HG03045 (cell line): ENCODE measurements at regions not wholly inside any gene's neighbourhood (a gene's known extent, or its start where the extent isn't known, plus 50 kb on each side); places are given as distances from the start of the nearest gene placed in this dataset.
"Not testable (repeated sequence)": the region's sequence is repeated elsewhere in the genome, so short reads cannot be mapped to it uniquely, and the experiment has no call there.

ENCODE experiments used
- ATAC-seq: cut with Tn5 transposase; IDR thresholded peaks from one replicate; pipeline ENCODE4 v1.9.1; 2021; ENCODE audit warnings: mild to moderate bottlenecking, moderate library complexity; ENCODE audit not compliant: unreplicated experiment

GRCh38 chr10:130707389-130707979 lies 571.3 kb downstream of the GLRX3 start:
- ATAC-seq, result no peak

DNA sequence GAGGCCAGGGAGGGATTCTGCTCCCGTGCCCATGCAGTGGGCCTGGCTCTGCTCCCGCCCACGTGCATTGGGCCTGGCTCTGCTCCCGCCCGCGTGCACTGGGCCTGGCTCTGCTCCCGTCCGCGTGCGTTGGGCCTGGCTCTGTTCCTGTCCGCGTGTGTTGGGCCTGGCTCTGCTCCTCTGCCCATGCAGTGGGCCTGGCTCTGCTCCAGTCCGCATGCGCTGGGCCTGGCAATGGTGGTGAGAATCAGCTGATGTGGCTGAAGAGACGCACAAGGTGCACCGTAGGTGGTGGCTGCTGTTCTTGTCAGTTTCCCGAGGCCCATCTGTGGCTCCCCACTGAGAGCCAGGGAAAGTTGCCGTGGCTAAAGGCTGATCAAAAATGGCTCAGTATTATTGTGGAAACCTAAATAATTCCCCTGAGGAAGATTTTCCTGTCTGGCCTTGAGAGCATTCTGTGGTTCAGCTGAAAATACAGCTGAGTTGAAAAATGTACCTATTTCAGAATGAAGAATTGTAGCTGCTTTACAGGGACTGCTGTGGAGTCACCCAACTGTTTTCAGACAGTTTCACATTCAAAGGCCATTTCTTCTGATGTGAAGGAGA lies 572.4 kb downstream of the GLRX3 start:
- ATAC-seq, result no peak

DNA sequence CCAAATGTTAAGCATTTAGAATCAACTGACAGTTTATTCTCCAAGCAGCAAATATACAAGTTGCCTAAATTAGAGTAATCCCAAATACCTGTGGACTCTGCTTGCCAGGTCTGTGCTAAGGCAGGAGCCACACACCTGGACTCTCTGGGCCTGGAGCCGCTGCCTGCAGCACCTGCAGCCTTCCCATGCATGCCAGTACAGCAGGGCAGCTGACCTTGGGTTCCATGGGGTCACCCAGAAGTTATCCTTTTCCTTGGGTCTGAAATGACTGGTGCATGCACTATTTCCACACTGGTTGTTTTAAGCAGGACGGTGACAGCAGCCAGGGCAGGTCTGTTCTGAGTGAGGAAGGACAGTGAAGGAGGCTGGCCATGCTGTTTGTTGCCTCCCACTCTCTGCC lies 573.2 kb downstream of the GLRX3 start:
- no peak for ATAC-seq

DNA sequence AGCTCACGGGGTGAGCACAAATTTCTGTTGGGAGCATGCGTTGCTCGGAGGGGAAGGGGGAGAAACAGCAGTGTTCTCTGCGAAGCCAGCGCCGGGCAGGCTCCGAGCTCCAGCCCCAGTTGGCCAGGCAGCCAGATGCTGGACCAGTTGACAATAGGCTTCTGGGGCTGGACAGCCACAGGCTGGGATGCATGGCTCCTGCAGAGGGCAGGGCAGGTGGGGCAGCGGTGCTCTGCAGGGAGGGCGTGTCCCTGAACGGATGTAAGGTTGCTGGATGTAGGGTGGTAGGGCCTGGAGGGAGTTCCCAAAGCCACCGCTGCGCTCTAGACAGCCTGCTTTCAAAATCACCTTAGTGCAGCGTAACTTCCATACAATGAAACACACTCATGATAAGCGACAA lies 574.9 kb downstream of the GLRX3 start:
- ATAC-seq, result no peak

GRCh38 chr10:130713135-130713534 lies 576.9 kb downstream of the GLRX3 start:
- no peak for ATAC-seq

DNA sequence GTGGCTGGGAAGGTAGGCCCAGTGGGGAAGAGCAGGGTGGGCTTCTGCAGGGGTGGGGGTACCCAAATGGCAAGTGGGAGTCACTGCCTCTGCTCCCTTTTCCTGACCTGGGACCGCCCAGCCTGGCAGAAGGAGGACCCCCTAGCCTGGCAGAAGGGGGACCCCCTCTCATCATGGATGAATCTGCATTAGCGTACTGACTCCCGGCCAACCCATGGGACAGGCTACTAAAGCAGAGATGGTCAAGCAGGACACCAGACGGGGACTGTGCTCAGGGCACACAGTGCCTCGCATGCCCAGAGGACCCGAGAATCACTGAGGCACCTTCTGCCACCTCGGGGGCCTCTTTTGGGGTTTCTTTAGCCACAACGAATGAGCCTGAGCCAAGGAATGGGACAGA lies 577.5 kb downstream of the GLRX3 start:
- no peak for ATAC-seq

DNA sequence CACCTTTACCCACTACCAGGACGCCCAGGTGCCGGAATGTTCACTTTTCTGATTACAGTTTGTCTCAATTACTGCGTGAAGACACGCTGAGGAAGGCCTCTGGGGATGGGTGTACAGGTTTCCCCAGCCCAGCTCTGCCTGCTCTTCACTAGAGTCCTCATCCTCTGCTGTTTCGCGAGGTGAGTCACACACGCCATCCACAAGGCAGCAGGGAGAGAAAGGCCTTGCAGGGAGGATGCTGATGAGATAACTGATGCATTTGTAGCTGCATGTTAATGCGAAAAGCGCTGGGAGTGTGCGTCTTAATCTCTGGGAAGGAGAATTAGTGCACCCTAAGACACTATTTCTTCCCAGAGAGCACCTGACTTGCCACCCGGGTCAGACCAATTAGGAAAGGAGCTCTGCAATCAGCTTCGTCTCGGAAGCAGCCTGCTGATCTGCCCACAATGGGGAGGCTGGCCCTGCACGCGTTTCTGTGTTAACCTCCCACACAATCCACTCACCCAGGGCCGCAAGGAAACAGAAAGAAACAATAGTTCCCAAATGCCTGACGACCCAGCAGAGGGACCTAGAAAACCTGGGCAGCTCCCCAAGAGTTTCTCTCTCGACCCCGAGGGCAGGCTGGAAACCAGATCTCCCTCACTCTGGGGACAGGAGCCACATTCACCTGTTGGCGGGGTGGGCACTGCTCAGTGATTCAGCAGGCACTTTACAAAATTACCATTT lies 578.7 kb downstream of the GLRX3 start:
- no peak for ATAC-seq

DNA sequence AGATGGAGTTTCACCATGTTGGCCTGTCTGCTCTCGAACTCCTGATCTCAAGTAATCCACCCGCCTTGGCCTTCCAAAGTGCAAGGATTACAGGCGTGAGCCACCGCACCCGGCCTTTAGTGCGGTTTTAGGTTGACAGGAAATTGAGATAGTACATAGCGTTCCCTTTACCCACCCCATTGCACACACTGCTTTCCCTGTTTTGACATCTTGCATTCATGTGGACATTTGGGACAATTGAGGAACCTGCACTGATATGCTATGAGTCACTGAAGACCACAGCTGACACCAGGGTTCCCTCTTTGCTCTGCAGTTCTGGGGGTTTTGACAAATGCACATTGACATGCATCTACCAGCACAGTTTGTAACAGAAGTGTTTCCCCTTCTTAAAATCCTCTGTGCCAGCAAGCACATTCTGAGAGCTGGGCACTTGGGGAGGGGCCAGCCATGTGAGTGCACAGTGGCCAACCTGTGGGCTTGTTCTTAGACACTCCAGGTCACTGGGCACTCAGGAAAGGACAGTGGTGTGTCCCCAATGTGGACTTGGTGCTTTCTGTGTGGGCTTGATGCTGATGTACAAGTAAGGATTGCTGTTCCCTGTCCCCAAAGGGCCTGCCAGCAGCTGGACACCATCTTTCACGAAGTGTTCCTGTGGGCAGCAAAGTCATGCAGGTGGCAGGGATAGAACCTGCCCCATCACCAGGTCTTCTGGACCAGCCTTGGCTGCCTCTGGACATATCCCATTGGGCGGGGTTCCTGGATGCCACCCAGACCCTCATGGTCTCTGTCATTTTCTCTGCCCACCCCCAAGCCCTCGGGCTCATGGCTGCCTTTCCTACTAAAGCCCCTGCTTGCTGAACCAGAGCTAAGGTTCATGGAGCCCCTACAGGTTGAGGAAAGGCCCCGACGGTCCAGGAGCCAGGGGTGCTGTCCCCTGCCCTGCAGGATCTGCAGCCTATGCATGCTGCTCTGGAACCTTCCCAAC lies 579.8 kb downstream of the GLRX3 start:
- no peak for ATAC-seq

- ATAC-seq, result no peak
Observed at GRCh38 chr10:130717083-130717482, 580.9 kb downstream of the GLRX3 start.

GRCh38 chr10:130718744-130719447 lies 582.7 kb downstream of the GLRX3 start:
- ATAC-seq, result not testable (repeated sequence)

DNA sequence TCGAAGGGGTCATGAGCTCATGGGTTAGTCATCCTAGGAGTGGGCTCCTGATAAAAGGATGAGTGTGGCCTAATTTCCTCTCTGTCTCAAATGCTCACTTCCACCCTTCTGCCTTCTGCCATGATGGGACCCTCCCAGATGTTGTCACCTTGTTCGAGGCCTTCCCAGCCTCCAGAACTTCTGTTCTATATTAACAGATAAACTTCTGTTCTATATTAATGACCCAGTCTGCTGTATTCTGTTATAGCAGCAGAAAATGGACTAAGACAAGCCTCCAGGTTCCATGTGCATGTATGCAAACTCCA lies 583.2 kb downstream of the GLRX3 start:
- ATAC-seq, result no peak

- no peak for ATAC-seq
Observed at GRCh38 chr10:130720235-130720634, 584.0 kb downstream of the GLRX3 start.

GRCh38 chr10:130721971-130722370 lies 585.8 kb downstream of the GLRX3 start:
- ATAC-seq, result no peak

DNA sequence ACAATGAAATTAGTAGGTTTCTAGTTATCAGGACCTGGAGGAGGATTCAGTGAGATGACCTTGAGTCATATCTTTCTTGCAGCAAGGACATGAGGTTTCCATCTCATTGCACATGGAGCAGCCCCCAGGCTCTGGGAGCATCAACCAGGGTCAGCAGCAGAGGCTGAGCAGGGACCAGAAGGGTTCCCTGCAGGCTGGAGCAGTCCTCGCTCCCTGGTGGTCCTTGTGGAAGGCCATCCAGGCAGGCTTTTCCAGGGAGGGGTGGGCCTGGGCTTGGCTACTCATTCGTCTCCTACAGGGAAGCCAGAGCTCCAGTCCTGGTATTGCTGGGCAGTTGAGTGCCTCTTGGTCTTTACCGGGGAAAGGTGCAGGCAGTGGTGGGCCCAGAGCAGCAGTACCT lies 587.5 kb downstream of the GLRX3 start:
- no peak for ATAC-seq

DNA sequence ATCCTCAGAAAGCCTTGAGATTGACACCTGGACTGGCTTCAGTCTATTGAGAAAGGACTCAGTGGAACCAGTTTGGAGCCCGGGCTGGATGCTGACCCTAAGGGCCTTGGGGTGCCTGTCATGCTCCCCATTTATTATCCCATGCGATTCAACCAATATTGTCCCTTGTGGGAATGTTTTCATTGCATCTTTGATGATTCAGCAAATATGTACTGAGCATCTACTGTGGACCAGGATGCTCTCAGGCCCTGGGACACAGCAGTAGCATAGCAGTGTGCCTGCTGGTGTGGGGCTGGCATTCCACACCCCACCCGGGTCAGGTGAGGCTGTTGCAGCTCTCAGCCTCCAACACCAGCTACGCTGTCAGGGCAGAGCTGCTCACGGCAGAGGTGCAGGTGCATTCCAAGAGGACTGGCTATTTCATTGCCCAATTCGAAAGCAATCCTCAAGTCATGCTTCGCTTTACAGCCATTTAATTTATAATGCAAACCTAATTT lies 586.0 kb downstream of the TCERG1L start:
- no peak for ATAC-seq

GRCh38 chr10:130726996-130727725 lies 584.4 kb downstream of the TCERG1L start:
- no peak for ATAC-seq

GRCh38 chr10:130727766-130728490 lies 583.6 kb downstream of the TCERG1L start:
- no peak for ATAC-seq

DNA sequence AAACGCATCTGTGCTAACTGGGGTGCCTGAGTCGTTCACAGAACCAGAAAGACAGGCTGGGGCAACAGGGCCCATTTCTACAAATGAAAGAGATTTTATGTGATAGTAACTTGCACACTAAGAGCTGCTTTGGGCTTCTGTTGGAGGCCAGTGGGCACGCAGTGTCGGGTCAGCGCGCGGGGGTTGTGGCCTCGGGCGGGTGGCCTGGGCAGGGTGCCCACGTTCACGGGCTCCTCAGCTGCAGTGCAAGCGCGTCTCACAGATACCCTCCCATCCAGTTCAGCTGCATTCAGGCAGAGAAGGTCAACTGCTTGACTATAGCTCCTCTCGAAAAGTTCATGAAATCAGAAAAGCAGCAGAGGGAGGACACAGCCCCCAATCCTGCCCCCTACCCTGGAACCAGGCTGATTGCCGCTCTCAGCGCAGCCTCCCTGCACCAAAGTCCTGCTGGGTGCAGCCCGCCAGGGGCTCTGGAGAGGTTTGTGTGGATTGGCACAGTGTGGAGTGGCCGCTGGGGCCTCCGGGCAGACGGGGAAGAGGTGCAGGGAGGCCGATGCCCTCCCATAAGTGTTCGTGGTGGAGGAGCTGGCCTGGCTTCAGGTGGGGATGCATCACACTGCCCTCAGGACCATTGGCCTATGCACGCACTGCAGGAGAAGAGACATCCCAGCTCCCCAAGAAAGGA lies 582.8 kb downstream of the TCERG1L start:
- ATAC-seq, result no peak

GRCh38 chr10:130729876-130730275 lies 581.6 kb downstream of the TCERG1L start:
- no peak for ATAC-seq
